ENCODE measurements at regions not wholly inside any gene's neighbourhood (a gene's known extent, or its start where the extent isn't known, plus 50 kb on each side); places are given as distances from the start of the nearest gene placed in this dataset.

DNA sequence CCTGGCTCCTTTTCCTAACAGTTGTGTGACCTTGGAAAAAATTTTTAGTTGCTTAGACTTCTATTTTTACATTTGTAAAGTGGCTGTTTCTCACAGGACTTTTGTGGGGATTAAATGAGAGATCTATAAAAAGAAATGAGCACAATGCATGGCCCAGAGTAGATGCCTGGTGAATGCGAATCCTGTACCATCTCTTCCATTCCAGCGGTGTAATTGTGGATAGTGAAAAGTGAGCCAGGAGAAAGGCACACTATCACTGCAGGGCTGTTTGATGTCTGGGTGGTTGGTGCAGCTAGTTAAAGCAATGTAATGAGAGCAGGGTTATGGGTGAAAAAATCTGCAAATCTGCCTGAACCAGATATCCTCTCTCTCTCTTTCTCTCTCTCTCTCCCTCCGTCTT lies 347.5 kb upstream of the CITED2 start:
- ChIA-PET CTCF (no interaction called here), POLR2A (ENCODE audit: low non-redundant PET) (no interaction called here)
- H3K4me1 ChIP-seq (ENCODE audit: insufficient read depth, low read length, poor library complexity, severe bottlenecking): no peaks in the 10 kb centered on the region
- intact Hi-C loops (cut with micrococcal nuclease; ENCODE audit: unreplicated experiment): no loop called here
- H3K36me3 ChIP-seq (ENCODE audit: insufficient read depth, low read length, poor library complexity, severe bottlenecking): no peaks in the 10 kb centered on the region
- no TSS peak for BruUV-seq (replicated peaks)
- peaks cover 7% of the 10 kb centered on the region for H3K9me3 ChIP-seq (ENCODE audit: low read depth, low read length, poor library complexity, severe bottlenecking)
- H3K27me3 ChIP-seq (replicated peaks; ENCODE audit: insufficient read depth, low read depth, low read length, poor library complexity): no peaks in the 10 kb centered on the region
- TF ChIP-seq EZH2 (IDR thresholded peaks at IDR 0.05; ENCODE audit: borderline replicate concordance, low read depth, low read length, poor library complexity, severe bottlenecking): no peak
- TF ChIP-seq, protein P1, sequence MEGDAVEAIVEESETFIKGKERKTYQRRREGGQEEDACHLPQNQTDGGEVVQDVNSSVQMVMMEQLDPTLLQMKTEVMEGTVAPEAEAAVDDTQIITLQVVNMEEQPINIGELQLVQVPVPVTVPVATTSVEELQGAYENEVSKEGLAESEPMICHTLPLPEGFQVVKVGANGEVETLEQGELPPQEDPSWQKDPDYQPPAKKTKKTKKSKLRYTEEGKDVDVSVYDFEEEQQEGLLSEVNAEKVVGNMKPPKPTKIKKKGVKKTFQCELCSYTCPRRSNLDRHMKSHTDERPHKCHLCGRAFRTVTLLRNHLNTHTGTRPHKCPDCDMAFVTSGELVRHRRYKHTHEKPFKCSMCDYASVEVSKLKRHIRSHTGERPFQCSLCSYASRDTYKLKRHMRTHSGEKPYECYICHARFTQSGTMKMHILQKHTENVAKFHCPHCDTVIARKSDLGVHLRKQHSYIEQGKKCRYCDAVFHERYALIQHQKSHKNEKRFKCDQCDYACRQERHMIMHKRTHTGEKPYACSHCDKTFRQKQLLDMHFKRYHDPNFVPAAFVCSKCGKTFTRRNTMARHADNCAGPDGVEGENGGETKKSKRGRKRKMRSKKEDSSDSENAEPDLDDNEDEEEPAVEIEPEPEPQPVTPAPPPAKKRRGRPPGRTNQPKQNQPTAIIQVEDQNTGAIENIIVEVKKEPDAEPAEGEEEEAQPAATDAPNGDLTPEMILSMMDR (conservative IDR thresholded peaks at IDR 0.05; ENCODE audit: low read depth, low read length): no peak
- H3K4me3 ChIP-seq (ENCODE audit: low read depth, low read length, poor library complexity, severe bottlenecking): no peak overlapping the region
- DNase-seq (ENCODE audit: low spot score): no peak
- H3K27ac ChIP-seq (ENCODE audit: low read depth, low read length, poor library complexity, severe bottlenecking): no peak overlapping the region

DNA sequence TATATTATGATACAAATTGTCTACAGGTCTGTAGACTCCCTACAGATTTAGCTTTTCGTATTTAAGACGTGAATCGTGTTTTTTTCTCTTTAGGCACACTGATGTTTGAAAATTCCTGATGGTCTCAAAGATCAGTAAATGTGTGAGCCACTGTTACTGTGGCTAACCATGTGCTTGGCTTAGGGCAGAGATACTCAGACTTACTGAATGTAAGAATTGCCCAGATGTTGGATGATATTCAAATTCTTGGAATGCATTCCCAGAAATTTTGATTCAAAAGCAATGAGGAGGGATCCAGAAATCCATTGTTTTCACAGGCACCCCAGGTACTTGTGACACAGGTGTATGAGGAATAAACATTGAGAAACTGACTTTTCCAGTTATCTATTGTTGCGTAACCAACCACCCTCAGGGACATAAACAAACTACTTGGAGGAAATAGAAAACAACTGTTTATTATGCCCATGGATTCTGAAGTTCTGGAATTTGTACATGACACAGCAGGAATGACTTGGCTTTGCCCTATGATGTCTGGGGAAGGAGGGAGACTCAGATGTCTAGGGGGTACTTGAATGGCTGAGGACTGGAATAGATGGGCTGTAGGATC lies 339.6 kb upstream of the CITED2 start:
- no peak for DNase-seq (ENCODE audit: low spot score)
- Histone ChIP-seq H3K36me3 (ENCODE audit: insufficient read depth, low read length, poor library complexity, severe bottlenecking) (no peaks in the 10 kb centered on the region), H3K4me3 (ENCODE audit: low read depth, low read length, poor library complexity, severe bottlenecking) (no peak overlapping the region), H3K4me1 (ENCODE audit: insufficient read depth, low read length, poor library complexity, severe bottlenecking) (no peaks in the 10 kb centered on the region), H3K9me3 (ENCODE audit: low read depth, low read length, poor library complexity, severe bottlenecking) (no peaks in the 10 kb centered on the region), H3K27ac (ENCODE audit: low read depth, low read length, poor library complexity, severe bottlenecking) (no peak overlapping the region), H3K27me3 (replicated peaks; ENCODE audit: insufficient read depth, low read depth, low read length, poor library complexity) (no peaks in the 10 kb centered on the region)
- intact Hi-C loops (cut with micrococcal nuclease; ENCODE audit: unreplicated experiment): no loop called here
- TF ChIP-seq, protein P1 (conservative IDR thresholded peaks at IDR 0.05; ENCODE audit: low read depth, low read length): no peak
- no peak for TF ChIP-seq EZH2 (IDR thresholded peaks at IDR 0.05; ENCODE audit: borderline replicate concordance, low read depth, low read length, poor library complexity, severe bottlenecking)
- BruUV-seq (replicated peaks): no TSS peak
- CTCF ChIA-PET: no interaction called here
- POLR2A ChIA-PET (ENCODE audit: low non-redundant PET): no interaction called here

DNA sequence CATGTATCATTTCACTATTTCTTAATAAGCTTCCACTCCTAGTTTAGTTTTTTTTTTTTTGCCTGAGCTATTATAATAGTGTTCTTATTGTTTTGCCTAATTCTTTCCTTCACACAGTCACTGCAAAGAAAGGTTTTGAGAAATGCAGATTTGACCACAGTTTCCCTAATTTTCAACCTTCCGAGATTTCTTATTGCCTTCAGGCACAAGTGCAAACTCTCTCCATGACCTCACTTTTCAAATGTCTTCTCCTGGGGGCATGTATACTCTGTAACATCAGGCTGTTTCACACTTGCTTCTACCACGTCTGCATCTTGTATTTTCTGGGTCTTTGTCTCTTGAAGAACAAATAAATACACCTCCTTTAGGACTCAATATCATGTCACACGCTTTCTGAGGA lies 339.0 kb upstream of the CITED2 start:
- BruUV-seq (replicated peaks): no TSS peak
- Histone ChIP-seq H3K9me3 (ENCODE audit: low read depth, low read length, poor library complexity, severe bottlenecking) (no peaks in the 10 kb centered on the region), H3K27me3 (replicated peaks; ENCODE audit: insufficient read depth, low read depth, low read length, poor library complexity) (no peaks in the 10 kb centered on the region), H3K4me3 (ENCODE audit: low read depth, low read length, poor library complexity, severe bottlenecking) (no peak overlapping the region), H3K4me1 (ENCODE audit: insufficient read depth, low read length, poor library complexity, severe bottlenecking) (peaks cover 4% of the 10 kb centered on the region), H3K36me3 (ENCODE audit: insufficient read depth, low read length, poor library complexity, severe bottlenecking) (no peaks in the 10 kb centered on the region), H3K27ac (ENCODE audit: low read depth, low read length, poor library complexity, severe bottlenecking) (no peak overlapping the region)
- no peak for TF ChIP-seq EZH2 (IDR thresholded peaks at IDR 0.05; ENCODE audit: borderline replicate concordance, low read depth, low read length, poor library complexity, severe bottlenecking)
- TF ChIP-seq, protein P1 (conservative IDR thresholded peaks at IDR 0.05; ENCODE audit: low read depth, low read length): no peak
- CTCF ChIA-PET: no interaction called here
- intact Hi-C loops (cut with micrococcal nuclease; ENCODE audit: unreplicated experiment): no loop called here
- DNase-seq (ENCODE audit: low spot score): no peak
- POLR2A ChIA-PET (ENCODE audit: low non-redundant PET): no interaction called here

Measured in A673 (cell line).